A673 (cell line): ENCODE measurements at regions not wholly inside any gene's neighbourhood (a gene's known extent, or its start where the extent isn't known, plus 50 kb on each side); places are given as distances from the start of the nearest gene placed in this dataset.

ENCODE experiments used
- EZH2 ChIP-seq: fragments of 200-600 bp; sonication (generic); IDR thresholded peaks from 2 replicates; pipeline ENCODE4 v1.6.1; 2017; ENCODE audit warnings: borderline replicate concordance, low read depth, mild to moderate bottlenecking, mixed read lengths, antibody characterized with exemption, low read length; ENCODE audit not compliant: poor library complexity, severe bottlenecking
- TF ChIP-seq, protein P1 (sequence below): fragments of 300-800, 200-600 bp; sonication (generic); conservative IDR thresholded peaks from 2 replicates; pipeline ENCODE4 v1.5.1; 2017; ENCODE audit warnings: low read depth, mild to moderate bottlenecking, antibody characterized with exemption, low read length, moderate library complexity, mixed read lengths

DNA sequence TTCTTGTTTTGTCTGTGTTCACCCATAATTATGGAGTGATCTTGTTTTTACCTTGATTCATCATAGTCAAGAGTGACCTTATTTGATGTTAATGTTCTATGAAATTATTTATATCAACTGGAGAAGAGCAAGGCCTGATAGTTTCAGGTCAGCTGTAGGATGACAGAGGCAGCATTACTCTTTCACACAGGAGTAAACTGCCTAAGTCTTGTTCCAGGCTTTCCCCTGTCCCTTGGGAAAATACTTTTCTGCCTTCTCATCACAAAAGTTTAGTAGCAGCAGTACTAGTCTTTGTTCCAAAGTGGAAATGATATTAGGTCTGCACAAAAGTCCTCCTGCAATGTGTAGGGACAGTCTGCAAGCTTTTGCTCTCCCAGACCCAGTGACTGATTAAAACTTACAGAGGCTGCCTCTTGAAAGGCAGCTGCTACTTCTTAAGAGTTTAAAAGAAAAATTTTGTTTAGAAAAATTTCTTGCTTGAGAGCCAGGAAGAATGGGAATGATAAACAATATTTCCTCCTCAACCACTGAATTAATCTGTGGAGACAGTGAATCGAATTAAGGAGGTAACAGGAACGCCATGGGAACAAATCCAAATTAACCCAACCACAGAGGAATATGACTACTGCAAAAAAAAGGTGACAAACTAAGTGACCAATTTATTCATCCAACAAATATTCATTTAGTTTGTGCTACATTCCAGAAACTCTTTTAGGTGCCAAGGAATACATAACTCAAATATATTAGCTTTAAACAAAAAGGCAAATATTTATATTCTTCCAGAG is 991.4 kb upstream of the PABPC4L start:
- TF ChIP-seq, protein P1, sequence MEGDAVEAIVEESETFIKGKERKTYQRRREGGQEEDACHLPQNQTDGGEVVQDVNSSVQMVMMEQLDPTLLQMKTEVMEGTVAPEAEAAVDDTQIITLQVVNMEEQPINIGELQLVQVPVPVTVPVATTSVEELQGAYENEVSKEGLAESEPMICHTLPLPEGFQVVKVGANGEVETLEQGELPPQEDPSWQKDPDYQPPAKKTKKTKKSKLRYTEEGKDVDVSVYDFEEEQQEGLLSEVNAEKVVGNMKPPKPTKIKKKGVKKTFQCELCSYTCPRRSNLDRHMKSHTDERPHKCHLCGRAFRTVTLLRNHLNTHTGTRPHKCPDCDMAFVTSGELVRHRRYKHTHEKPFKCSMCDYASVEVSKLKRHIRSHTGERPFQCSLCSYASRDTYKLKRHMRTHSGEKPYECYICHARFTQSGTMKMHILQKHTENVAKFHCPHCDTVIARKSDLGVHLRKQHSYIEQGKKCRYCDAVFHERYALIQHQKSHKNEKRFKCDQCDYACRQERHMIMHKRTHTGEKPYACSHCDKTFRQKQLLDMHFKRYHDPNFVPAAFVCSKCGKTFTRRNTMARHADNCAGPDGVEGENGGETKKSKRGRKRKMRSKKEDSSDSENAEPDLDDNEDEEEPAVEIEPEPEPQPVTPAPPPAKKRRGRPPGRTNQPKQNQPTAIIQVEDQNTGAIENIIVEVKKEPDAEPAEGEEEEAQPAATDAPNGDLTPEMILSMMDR: no peak
- TF ChIP-seq EZH2: no peak
